Panc1 (cell line): ENCODE measurements at regions not wholly inside any gene's neighbourhood (a gene's known extent, or its start where the extent isn't known, plus 50 kb on each side); places are given as distances from the start of the nearest gene placed in this dataset.

ENCODE experiments used
- ATAC-seq: fragments of 200-7000 bp; cut with Tn5 transposase; 2 replicates; pipeline ENCODE4 v1.9.1; 2020; ENCODE audit warnings: mild to moderate bottlenecking, moderate library complexity
- BruUV-seq: library from RNA; stranded (reverse); fragments of 400-500 nt; replicated peaks from 2 replicates; lab custom pipeline; 2021; lab: Mats Ljungman, UMichigan
- CTCF ChIA-PET: fragments of 300-600 bp; sonication (Branson Sonifier 250); formaldehyde crosslinking; loops from one replicate; lab custom pipeline; 2022; ENCODE audit warnings: antibody characterized with exemption; lab: Charles Lee
- POLR2A ChIA-PET: fragments of 300-600 bp; sonication (Branson Sonifier 250); formaldehyde crosslinking; loops from one replicate; lab custom pipeline; 2022; ENCODE audit warnings: antibody characterized with exemption; lab: Charles Lee
- DNase-seq: peaks from one replicate; pipeline ENCODE4 v3.0.0-alpha.2; 2010; ENCODE audit warnings: low read depth, low spot score
- H3K27ac ChIP-seq: 2 replicates; pipeline ENCODE4 v1.5.1; 2011; ENCODE audit warnings: mild to moderate bottlenecking, low read length, inconsistent platforms
- H3K27me3 ChIP-seq: fragments of 200-500 bp; sonication (Bioruptor generic); 2 replicates; pipeline ENCODE4 v1.6.0; 2014; ENCODE audit warnings: low read length, inconsistent platforms; ENCODE audit not compliant: control insufficient read depth, insufficient read depth
- H3K36me3 ChIP-seq: fragments of 200-500 bp; sonication (Bioruptor generic); 2 replicates; pipeline ENCODE4 v1.5.1; 2014; ENCODE audit warnings: inconsistent platforms, mild to moderate bottlenecking, low read length, moderate library complexity; ENCODE audit not compliant: control insufficient read depth, insufficient read depth
- H3K4me1 ChIP-seq: 2 replicates; pipeline ENCODE4 v1.5.1; 2011; ENCODE audit warnings: inconsistent platforms, mild to moderate bottlenecking, low read length, moderate library complexity; ENCODE audit not compliant: control insufficient read depth, insufficient read depth
- H3K4me3 ChIP-seq, 2 experiments: 2 replicates each; pipeline ENCODE4 v1.5.1; 2011 to 2012; ENCODE audit warnings: low read depth in 2 of 2, low read length in 2 of 2, mild to moderate bottlenecking in 2 of 2, inconsistent platforms in 1 of 2, moderate library complexity in 1 of 2
- H3K9me3 ChIP-seq: fragments of 200-500 bp; sonication (Bioruptor generic); 2 replicates; pipeline ENCODE4 v1.5.1; 2014; ENCODE audit warnings: low read depth, mild to moderate bottlenecking, inconsistent platforms, low read length, moderate library complexity; ENCODE audit not compliant: control insufficient read depth, insufficient read depth
- POLR2AphosphoS5 ChIP-seq: IDR thresholded peaks from 2 replicates; pipeline ENCODE4 v1.6.1; 2012; ENCODE audit warnings: mild to moderate bottlenecking, low read depth, low read length, moderate library complexity
- SIN3A ChIP-seq: IDR thresholded peaks from 2 replicates; pipeline ENCODE4 v1.6.1; 2012; ENCODE audit warnings: low read depth, mild to moderate bottlenecking, low read length, moderate library complexity, borderline replicate concordance; ENCODE audit not compliant: insufficient read depth
- TCF7L2 ChIP-seq: IDR thresholded peaks from 2 replicates; pipeline ENCODE4 v1.6.1; 2011; ENCODE audit warnings: mild to moderate bottlenecking, low read depth, low read length, inconsistent platforms
- in situ Hi-C: cut with HindIII; loops from 2 replicates; pipeline ENCODE4 v1.10.0; 2016; ENCODE audit warnings: low sequenced_read_pairs, low pct_unique_long_range_greater_than_20kb
- intact Hi-C: fragments of 100-400 bp; cut with micrococcal nuclease; formaldehyde crosslinking; loops from one replicate; pipeline ENCODE4 v1.10.0; 2022; ENCODE audit not compliant: unreplicated experiment
- TF ChIP-seq, protein P1 (sequence below): fragments of 450-650 bp; IDR thresholded peaks from 2 replicates; pipeline ENCODE4 v1.5.1; 2017; ENCODE audit warnings: mild to moderate bottlenecking
- TF ChIP-seq, protein P2 (sequence below), 2 experiments: IDR thresholded peaks; 2 replicates each; pipeline ENCODE4 v1.6.1; 2011 to 2012; ENCODE audit warnings: low read depth in 2 of 2, control low read depth in 1 of 2, low read length in 1 of 2, mild to moderate bottlenecking in 1 of 2, moderate library complexity in 1 of 2; ENCODE audit not compliant: insufficient read depth in 1 of 2

DNA sequence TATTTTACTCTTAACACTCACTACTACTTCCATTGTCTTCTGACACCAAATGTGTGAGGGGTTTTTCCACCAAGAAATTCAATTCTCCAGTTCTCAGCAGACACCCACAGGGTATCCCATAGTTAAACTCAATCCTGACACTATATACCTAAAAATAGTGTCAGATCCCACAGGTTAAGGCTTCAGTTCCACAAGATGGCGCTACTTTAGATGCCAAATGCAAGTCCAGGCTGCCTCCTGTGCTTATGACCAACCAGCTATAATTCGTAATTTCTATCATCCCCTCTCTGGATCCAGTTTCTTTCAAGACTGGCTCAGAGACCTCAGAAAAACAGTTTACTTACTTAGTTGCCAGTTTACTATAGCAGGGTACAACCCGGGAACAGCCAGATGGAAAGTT is 1146.2 kb upstream of the SPRY2 start:
- no TSS peak for BruUV-seq
- in situ Hi-C loops: no loop called here
- CTCF ChIA-PET: no interaction called here

DNA sequence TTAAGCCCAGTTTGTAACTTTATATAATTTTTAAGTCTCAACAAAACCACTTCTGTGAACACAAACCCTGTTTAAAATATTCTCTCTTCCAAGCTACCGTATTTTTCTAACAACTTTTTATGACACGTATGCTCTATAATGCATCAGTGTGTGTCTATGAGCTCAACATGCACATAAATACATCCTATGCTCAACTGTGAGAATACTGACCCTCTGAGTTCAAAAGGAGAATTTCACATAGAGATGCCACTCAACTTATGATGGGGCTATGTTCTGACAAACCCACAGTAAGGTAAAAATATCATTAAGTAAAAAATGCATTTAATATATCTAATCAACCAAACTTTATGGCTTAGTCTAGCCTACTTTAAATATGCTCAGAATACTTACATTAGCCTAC is 1139.7 kb upstream of the SPRY2 start:
- ATAC-seq: no peak
- no peaks in the 10 kb centered on the region for H3K27me3 ChIP-seq
- TF ChIP-seq, protein P1, sequence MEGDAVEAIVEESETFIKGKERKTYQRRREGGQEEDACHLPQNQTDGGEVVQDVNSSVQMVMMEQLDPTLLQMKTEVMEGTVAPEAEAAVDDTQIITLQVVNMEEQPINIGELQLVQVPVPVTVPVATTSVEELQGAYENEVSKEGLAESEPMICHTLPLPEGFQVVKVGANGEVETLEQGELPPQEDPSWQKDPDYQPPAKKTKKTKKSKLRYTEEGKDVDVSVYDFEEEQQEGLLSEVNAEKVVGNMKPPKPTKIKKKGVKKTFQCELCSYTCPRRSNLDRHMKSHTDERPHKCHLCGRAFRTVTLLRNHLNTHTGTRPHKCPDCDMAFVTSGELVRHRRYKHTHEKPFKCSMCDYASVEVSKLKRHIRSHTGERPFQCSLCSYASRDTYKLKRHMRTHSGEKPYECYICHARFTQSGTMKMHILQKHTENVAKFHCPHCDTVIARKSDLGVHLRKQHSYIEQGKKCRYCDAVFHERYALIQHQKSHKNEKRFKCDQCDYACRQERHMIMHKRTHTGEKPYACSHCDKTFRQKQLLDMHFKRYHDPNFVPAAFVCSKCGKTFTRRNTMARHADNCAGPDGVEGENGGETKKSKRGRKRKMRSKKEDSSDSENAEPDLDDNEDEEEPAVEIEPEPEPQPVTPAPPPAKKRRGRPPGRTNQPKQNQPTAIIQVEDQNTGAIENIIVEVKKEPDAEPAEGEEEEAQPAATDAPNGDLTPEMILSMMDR: no peak; the same call in 1 of the 2 replicates
- TF ChIP-seq SIN3A (no peak), TCF7L2 (no peak), POLR2AphosphoS5 (no peak)
- no peaks in the 10 kb centered on the region for H3K4me1 ChIP-seq
- in situ Hi-C loops (no loop called here), intact Hi-C loops (loop anchor here (10.0 kb wide), 1 partner anchor 306 kb away; no protein-coding TSS in a partner anchor)
- CTCF ChIA-PET: interaction anchor here (0.5 kb wide), 1 partner anchor 135 kb away, joined by 3 read pairs; no protein-coding TSS in a partner anchor
- H3K9me3 ChIP-seq: no peaks in the 10 kb centered on the region
- no peak for DNase-seq
- no peak overlapping the region for H3K27ac ChIP-seq
- H3K4me3 ChIP-seq: no peak overlapping the region
- POLR2A ChIA-PET: interaction anchor here (0.7 kb wide), 1 partner anchor 532 kb away, joined by 3 read pairs; no protein-coding TSS in a partner anchor
- H3K36me3 ChIP-seq: no peaks in the 10 kb centered on the region
- no TSS peak for BruUV-seq

More for the DNA sequence above, 1146.2 kb upstream of the SPRY2 start:
- Histone ChIP-seq H3K4me1 (no peaks in the 10 kb centered on the region), H3K9me3 (no peaks in the 10 kb centered on the region), H3K36me3 (no peaks in the 10 kb centered on the region), H3K4me3 (no peak overlapping the region), H3K27me3 (no peaks in the 10 kb centered on the region), H3K27ac (no peak overlapping the region)
- no peak for TF ChIP-seq POLR2AphosphoS5
- TF ChIP-seq, protein P1: peak; percentile 36
- no peak for DNase-seq
- POLR2A ChIA-PET: no interaction called here
- intact Hi-C loops: loop anchor here (10.0 kb wide), 1 partner anchor 312 kb away; no protein-coding TSS in a partner anchor
- no peak for ATAC-seq

DNA sequence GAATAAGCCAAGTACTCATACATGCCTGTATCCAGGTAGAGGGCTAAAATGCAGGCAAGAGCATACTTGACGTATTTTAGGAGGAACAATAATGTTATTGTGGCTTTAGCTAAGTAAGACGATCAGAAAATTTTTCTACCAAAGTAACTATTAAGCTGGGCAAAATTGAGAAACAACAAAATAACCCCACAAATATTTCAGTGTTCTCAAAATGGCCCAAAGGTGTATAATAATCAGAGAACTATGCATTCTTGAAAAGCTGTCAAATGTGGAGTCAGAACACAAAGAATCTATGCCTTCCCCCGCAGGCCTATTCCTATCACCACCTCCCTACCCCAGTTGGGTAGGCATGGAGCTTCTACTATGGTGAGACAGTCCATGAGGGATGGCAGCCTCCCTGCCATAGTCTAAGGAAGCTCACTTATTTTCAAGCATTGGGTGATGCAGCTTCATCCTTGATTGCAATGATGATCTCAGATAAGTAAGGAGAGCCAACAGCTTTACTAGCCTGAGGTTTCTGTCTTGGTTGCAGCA is 1132.5 kb upstream of the SPRY2 start:
- no peak overlapping the region for H3K4me3 ChIP-seq
- TF ChIP-seq, protein P1: no peak
- TF ChIP-seq TCF7L2 (no peak), SIN3A (no peak), POLR2AphosphoS5 (no peak)
- TF ChIP-seq, protein P2, sequence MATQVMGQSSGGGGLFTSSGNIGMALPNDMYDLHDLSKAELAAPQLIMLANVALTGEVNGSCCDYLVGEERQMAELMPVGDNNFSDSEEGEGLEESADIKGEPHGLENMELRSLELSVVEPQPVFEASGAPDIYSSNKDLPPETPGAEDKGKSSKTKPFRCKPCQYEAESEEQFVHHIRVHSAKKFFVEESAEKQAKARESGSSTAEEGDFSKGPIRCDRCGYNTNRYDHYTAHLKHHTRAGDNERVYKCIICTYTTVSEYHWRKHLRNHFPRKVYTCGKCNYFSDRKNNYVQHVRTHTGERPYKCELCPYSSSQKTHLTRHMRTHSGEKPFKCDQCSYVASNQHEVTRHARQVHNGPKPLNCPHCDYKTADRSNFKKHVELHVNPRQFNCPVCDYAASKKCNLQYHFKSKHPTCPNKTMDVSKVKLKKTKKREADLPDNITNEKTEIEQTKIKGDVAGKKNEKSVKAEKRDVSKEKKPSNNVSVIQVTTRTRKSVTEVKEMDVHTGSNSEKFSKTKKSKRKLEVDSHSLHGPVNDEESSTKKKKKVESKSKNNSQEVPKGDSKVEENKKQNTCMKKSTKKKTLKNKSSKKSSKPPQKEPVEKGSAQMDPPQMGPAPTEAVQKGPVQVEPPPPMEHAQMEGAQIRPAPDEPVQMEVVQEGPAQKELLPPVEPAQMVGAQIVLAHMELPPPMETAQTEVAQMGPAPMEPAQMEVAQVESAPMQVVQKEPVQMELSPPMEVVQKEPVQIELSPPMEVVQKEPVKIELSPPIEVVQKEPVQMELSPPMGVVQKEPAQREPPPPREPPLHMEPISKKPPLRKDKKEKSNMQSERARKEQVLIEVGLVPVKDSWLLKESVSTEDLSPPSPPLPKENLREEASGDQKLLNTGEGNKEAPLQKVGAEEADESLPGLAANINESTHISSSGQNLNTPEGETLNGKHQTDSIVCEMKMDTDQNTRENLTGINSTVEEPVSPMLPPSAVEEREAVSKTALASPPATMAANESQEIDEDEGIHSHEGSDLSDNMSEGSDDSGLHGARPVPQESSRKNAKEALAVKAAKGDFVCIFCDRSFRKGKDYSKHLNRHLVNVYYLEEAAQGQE (IDR thresholded peaks at IDR 0.05; ENCODE audit: insufficient read depth in 1 of 2, low read depth in 2 of 2, low read length in 1 of 2): no peak
- no TSS peak for BruUV-seq
- no peaks in the 10 kb centered on the region for H3K27me3 ChIP-seq
- no peaks in the 10 kb centered on the region for H3K4me1 ChIP-seq
- CTCF ChIA-PET: no interaction called here
- no peaks in the 10 kb centered on the region for H3K9me3 ChIP-seq
- DNase-seq: no peak
- no peak overlapping the region for H3K27ac ChIP-seq
- in situ Hi-C loops: no loop called here
- no peak for ATAC-seq
- intact Hi-C loops: no loop called here
- POLR2A ChIA-PET: no interaction called here
- no peaks in the 10 kb centered on the region for H3K36me3 ChIP-seq
